HG03558 (cell line): ENCODE measurements at regions not wholly inside any gene's neighbourhood (a gene's known extent, or its start where the extent isn't known, plus 50 kb on each side); places are given as distances from the start of the nearest gene placed in this dataset.

Source experiments
- ATAC-seq: cut with Tn5 transposase; IDR thresholded peaks from one replicate; pipeline ENCODE4 v1.9.1; 2021; ENCODE audit warnings: moderate number of reproducible peaks; ENCODE audit not compliant: unreplicated experiment; ENCODE audit errors: extremely low read depth

- no peak for ATAC-seq
Observed at GRCh38 chr1:98101364-98101763, 180.5 kb upstream of the DPYD start.

- ATAC-seq = no peak
Observed at GRCh38 chr1:98099501-98099900, 178.7 kb upstream of the DPYD start.

GRCh38 chr1:98098473-98098872, 177.6 kb upstream of the DPYD start:
- ATAC-seq = no peak

- no peak for ATAC-seq
Observed at GRCh38 chr1:98090351-98090750, 169.5 kb upstream of the DPYD start.

DNA sequence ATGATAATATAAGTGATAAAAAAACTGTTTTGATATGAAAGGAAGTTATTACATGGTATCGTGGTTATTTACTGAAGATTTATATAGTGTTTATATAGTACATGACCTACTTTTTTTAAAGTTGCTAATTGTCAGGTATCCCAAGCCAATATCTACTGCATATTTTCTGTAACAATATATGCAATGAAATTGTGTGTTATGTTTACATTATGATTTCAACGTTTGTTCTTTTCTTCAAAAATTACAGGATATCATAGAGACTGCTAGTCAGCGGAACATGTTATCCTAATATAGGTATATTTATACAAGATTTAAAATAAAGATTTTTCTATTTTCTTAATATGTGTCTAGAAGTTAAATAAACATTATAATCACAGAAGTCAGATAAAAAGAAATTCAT, 167.5 kb upstream of the DPYD start:
- ATAC-seq = no peak

DNA sequence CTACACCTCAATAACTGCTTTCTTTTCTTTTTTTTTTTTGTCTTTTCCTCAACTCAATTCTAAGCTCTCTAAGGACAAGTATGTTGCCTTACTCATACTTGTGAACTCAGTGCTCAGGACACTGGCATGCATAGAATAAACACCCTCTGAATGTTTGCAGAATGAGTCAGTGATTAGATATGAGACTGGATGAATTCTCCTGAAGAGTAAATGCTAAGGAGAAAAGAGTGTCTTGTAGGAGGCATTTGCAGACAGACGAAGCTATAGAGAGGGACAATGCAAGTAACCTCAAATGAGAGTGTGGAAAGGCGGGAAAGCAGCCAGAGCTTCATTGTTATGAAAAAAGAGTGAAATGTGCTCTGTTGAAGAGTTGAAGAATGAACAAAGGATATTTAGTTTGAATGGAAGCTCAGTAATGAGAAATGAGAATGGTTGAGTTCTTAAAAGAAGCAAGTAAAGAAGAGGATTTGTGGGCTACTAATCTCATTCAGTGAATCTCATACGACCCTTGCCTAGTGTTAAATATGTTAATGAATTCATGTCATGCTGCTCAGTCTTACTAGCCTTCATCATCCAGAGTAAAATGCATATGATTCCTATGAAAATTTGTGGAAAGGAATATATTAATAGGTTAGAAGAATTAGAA, 166.1 kb upstream of the DPYD start:
- ATAC-seq = no peak

- no peak for ATAC-seq
Observed at GRCh38 chr1:98086156-98086555, 165.3 kb upstream of the DPYD start.

DNA sequence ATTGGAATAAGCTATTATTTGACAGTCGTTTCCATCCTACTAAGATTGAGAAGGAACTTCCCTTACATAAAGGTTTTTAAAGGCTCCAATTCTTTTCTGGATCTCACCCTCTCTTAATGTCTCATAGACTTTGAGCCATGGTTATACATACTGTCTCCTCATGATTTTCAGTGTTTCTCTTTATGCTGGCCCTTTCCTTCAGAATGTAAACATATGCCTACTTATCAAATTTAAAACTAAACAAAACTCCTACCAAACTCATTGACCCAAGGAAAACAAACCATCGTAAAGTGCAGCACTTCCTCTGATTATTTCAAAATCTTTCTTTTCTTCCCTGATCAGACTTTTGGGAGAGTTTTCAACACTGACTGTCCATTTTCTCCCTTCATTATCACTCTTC, 163.4 kb upstream of the DPYD start:
- ATAC-seq = no peak

GRCh38 chr1:98081944-98082343, 161.1 kb upstream of the DPYD start:
- ATAC-seq = no peak

DNA sequence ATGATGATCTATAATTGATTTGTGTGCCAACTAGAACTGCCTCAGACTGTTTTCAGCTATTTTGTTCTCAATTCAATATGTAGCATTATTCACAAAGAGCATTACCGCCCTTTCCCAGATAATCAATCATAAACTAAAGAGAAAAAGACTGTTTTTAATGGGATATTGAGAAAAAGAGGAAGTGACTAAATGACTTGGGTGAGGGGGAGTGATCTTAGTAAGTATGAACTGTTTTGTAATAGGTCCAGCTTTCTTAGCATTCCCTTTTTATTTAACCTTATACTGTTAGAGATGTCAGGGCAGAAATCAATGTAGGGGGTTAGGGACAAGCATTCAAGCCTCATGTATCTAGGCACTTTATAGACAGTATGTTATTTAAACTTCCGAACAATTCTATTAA, 157.8 kb upstream of the DPYD start:
- no peak for ATAC-seq

DNA sequence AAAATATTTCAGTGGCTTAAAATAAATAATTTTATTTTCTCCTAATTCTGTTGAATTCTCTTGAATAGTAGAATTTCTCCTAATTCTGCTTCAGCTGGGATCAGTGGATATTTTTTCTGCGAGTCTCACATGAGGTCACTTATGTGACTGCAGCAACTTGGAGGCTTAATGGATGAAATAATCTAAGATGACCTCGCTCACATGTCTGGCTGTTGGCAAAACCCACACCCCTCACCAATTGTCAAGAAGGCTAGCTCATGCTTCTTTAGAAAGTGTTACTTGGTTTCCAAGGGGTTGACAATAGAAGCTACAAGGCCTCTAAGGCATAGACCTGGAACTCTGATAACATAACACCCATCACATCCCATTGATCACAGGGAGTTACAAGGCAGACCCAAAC, 156.9 kb upstream of the DPYD start:
- no peak for ATAC-seq

DNA sequence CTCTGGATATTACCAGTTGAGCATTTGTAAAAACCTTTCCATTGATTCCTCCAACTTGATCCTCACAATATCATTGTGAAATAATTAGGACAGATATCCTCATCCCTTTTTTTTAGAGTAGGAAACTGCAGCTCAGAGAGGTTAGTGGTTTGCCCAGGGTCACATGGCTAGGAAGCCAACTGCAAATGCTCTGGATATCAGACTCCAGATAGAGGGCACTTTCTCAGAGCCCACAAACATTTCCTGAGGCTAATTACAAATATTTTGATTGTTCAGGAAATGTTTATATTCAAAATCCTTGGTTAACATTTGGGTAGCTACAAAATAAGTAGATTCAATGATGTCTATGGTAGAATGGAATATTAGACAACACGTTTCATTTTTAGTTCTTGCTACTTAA, 154.8 kb upstream of the DPYD start:
- ATAC-seq = no peak

DNA sequence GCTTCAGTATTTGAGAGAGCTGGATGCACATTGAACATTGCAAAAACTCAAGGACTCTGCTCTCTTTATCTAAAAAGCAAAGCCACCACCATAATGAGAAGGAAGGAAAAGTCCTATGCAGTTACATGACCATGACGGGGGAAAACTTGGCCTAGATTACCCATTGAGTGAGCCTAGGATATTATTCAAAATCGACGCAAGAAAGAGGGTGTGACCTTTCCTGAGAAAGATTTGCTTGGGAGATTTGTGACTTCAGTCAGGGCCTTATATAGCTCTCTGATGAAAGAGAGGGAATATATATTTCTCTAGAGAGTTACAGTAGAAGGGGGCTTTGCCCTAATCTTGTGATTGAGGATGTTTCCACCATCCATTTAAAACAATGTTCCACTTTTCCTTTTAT, 153.0 kb upstream of the DPYD start:
- no peak for ATAC-seq

DNA sequence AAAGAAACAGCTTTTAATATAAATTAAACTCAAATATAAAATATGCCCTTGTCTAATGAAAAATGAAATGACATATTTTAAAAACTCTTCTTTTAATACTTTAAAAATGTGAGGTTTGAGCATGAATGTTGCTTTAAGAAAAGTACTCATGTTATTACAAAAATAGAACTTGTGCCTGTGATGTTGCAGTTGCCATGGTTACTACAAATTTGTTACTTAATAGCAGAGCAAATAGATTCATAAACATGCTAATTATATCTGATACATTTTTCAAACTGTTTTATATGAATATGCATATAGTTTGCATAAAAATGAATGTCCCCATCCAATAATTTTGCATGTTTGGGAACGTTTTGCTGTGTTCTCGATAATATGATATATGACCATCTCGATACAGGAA, 152.3 kb upstream of the DPYD start:
- no peak for ATAC-seq

- no peak for ATAC-seq
Observed at GRCh38 chr1:98072047-98072446, 151.2 kb upstream of the DPYD start.

DNA sequence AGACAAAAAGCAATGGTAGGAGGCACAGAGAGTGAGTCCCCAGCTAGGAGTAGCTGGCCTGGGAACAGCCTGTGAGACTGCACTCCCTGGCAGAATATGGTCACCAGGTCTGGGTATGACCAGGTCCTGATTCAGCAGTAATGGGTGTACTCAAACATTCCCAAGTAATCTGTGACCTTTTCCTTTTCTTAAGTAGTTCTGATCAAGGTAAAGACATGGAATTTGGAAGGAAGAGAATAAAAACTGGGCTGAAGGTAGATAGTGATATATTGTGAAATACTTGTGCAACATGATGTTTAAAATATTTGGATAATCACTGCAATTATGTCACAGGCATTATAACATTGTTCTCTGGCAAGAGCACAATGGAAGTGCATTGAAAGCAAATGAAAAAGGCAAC, 147.2 kb upstream of the DPYD start:
- no peak for ATAC-seq

DNA sequence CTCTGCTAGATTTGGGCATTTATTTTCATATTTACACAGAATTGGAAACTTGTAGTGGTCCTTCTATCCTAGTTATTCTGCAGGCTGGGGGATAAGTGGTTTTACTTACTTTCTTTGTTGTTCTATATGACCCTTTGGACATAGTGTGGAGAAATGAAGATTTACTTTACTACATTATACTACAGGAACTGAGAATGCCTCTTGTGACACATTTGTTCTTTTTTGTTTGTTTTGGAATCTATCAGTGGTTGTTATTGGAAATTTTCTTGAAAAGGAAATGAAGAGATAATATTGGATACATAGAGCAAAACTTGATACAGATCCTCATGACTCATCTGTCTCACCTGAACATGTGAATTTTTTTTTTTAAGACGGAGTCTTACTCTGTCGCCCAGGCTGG, 146.1 kb upstream of the DPYD start:
- no peak for ATAC-seq

GRCh38 chr1:98059620-98060019, 138.8 kb upstream of the DPYD start:
- ATAC-seq = no peak

DNA sequence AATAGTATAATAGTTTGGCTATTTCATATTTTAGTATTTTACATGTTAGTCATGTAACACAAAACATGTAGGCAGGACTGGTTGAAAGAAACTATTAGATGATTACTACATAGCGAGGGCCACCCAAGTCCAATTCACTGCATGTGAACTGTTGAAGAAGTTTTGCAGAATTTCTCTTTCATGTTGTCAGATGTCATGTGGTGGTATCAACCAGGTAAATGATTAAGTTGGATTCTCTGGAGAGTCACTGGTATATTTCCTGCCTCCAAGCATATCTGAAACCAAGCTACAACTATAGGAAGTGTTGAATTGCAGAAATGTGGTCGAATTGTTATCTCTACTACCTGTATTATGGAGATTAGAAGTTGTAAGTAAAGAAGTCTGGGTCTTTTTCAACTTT, 137.8 kb upstream of the DPYD start:
- ATAC-seq = no peak

DNA sequence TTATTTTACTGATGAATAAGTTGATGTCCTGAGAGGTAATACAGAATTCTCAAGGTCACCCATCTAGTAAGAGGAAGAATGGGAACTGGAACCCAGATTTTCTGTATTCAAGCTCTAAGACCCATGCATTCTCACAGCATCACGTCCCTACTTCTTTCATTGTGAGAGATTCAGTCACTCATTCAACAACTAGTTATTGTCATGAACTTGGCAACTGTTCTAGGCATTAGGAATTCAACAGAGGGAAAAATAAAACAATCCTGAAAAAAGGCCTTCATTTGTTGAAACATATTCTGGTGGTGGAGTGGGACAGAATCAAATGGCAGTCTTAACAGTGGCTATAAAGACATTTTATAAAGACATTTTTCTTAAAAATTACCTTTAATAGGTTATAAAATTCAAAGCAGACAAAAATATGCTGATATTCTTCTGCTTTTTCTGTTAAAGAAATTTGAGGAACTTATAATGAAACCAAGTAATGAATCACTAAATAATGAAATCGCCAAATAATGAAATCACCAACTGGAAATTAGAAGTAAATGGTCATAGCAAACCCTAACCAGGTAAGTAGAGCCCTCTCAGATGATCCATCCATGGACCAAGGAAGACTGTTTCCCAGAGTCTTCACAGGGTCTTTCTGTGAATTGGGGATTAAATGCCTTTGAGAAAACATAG, 136.5 kb upstream of the DPYD start:
- ATAC-seq = no peak

GRCh38 chr1:98056781-98057180, 135.9 kb upstream of the DPYD start:
- no peak for ATAC-seq

DNA sequence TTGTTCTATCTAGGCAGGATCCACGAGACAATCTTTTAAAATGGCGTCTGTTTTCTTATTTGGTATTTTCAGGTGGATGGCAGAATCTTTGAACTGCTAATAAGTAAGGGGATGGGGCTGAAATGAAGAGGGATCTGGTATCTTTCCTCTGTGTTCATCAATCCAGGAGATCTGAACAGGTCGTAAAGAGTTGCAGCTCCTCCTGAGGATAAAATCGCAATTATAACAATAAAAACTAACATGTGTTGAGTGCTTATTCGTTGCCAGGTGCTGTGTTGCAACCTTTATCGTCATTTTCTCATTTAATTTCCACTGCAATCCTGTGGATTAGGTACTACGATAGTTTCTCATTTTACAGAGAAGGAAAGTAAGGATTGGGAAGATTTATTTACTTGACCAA, 134.6 kb upstream of the DPYD start:
- ATAC-seq = no peak
